ENCODE measurements at regions not wholly inside any gene's neighbourhood (a gene's known extent, or its start where the extent isn't known, plus 50 kb on each side); places are given as distances from the start of the nearest gene placed in this dataset.

DNA sequence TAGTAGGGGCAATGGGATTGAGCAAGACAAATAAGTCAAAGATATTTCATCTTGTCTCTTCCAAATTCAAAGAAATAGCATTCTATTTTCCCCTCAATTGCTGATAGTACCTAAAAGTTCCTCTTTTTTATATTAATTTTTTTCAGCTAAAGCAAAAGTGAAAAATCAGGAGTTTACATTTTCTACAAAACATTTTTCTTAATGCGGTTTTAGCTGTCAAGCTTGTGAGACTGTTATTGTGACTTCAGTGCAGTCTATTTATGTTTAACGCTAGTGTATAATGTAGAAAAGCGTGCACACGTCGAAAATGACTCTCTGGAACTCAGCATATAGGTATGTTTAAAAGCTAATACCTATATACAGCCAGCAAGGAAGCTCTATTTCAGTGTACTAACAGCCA is 119.8 kb downstream of the BTBD3 start:
- intact Hi-C loops (cut with DNase I): no loop called here
- no peak for DNase-seq
- H3K36me3 ChIP-seq: no peaks in the 10 kb centered on the region
- no peak overlapping the region for H3K27ac ChIP-seq
- H3K9me3 ChIP-seq: no peaks in the 10 kb centered on the region
- no peaks in the 10 kb centered on the region for H3K27me3 ChIP-seq
- no peaks in the 10 kb centered on the region for H3K4me1 ChIP-seq
- TF ChIP-seq POLR2A (IDR thresholded peaks at IDR 0.05): no peak
- TF ChIP-seq, protein P1, sequence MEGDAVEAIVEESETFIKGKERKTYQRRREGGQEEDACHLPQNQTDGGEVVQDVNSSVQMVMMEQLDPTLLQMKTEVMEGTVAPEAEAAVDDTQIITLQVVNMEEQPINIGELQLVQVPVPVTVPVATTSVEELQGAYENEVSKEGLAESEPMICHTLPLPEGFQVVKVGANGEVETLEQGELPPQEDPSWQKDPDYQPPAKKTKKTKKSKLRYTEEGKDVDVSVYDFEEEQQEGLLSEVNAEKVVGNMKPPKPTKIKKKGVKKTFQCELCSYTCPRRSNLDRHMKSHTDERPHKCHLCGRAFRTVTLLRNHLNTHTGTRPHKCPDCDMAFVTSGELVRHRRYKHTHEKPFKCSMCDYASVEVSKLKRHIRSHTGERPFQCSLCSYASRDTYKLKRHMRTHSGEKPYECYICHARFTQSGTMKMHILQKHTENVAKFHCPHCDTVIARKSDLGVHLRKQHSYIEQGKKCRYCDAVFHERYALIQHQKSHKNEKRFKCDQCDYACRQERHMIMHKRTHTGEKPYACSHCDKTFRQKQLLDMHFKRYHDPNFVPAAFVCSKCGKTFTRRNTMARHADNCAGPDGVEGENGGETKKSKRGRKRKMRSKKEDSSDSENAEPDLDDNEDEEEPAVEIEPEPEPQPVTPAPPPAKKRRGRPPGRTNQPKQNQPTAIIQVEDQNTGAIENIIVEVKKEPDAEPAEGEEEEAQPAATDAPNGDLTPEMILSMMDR (IDR thresholded peaks at IDR 0.05): no peak
- WGBS, 2 donors: 85 to 88% methylated on average over 5 of the region's 5 CpGs
- no peak overlapping the region for H3K4me3 ChIP-seq (replicated peaks in 1 of 3)

DNA sequence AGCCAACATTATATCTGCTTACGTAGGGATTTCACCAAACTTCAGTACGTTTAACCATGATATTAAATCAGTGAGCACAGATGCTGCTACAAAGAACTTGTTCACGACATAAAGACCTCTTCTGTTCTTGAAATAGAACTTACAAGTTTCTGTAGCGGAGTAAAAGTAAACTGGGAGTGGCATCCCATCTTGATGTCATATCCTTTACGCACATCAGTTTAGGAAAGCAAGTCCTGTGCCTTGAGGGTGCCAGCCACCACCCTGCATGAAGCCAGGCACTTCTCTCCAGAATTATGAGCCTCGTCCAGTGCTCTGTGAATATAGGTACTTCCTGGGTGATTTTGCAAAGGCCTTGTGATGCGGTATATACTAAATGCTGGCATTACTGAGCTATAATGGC is 122.6 kb downstream of the BTBD3 start:
- H3K9me3 ChIP-seq: no peaks in the 10 kb centered on the region
- TF ChIP-seq, protein P1 (IDR thresholded peaks at IDR 0.05): no peak
- TF ChIP-seq POLR2A (IDR thresholded peaks at IDR 0.05): no peak
- H3K4me3 ChIP-seq (replicated peaks in 1 of 3): no peak overlapping the region
- H3K27ac ChIP-seq: no peak overlapping the region
- H3K36me3 ChIP-seq: no peaks in the 10 kb centered on the region
- H3K4me1 ChIP-seq: no peaks in the 10 kb centered on the region
- DNase-seq: no peak
- no peaks in the 10 kb centered on the region for H3K27me3 ChIP-seq
- WGBS, 2 donors: 89 to 95% methylated on average over 7 of the region's 7 CpGs
- intact Hi-C loops (cut with DNase I): no loop called here

DNA sequence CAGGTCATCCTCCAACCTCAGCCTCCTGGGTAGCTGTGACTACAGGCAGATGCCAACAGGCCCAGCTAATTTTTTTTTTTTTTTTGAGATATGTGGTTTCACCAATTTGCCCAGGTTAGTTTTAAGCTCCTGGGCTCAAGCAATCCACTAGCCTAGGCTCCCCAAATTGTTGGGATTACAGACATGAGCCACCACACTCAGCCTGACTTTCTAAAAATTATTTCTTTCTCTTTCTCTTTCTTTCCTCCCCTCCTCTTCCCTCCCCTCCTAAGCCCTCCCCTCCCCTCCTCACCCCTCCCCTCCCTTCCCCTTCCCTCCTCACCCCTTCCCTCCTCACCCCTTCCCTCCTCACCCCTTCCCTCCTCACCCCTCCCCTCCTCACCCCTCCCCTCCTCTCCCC is 127.3 kb downstream of the BTBD3 start:
- Histone ChIP-seq H3K4me3 (replicated peaks in 1 of 3) (no peak overlapping the region), H3K36me3 (no peaks in the 10 kb centered on the region), H3K4me1 (no peaks in the 10 kb centered on the region), H3K27ac (no peak overlapping the region), H3K27me3 (no peaks in the 10 kb centered on the region), H3K9me3 (no peaks in the 10 kb centered on the region)
- intact Hi-C loops (cut with DNase I): no loop called here
- DNase-seq: no peak
- TF ChIP-seq, protein P1 (IDR thresholded peaks at IDR 0.05): no peak
- no peak for TF ChIP-seq POLR2A (IDR thresholded peaks at IDR 0.05)

DNA sequence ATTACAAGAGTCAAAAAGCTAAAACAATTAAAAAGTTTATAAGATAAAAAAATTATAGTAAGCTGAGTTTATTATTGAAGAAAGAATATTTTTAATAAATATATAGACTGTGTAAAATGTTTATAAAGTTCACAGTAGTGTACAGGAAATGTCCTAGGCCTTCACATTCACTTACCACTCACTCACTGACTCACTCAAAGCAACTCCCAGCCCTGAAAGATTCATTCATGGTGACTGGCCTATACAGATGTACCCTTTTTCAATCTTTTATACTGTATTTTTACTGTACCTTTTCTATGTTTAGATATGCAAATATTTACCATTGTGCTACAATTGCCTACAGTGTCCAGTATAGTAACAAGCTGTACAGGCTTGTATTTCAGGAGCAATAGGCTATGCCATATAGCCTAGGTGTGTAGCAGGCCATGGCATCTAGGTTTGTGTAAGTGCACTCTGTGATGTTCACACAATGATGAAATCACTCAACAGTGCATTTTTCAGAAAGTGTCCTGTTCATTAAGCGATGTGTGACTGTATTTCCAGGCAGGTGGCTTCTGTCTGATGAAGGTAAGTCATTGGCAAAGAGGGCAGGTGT is 130.2 kb downstream of the BTBD3 start:
- Histone ChIP-seq H3K4me1 (no peaks in the 10 kb centered on the region), H3K36me3 (no peaks in the 10 kb centered on the region), H3K4me3 (replicated peaks in 1 of 3) (no peak overlapping the region), H3K27me3 (no peaks in the 10 kb centered on the region), H3K9me3 (no peaks in the 10 kb centered on the region), H3K27ac (no peak overlapping the region)
- intact Hi-C loops (cut with DNase I): no loop called here
- no peak for DNase-seq
- 83 to 100% methylated on average over 1 of the region's 1 CpG for WGBS, 2 donors
- no peak for TF ChIP-seq POLR2A (IDR thresholded peaks at IDR 0.05)
- TF ChIP-seq, protein P1 (IDR thresholded peaks at IDR 0.05): no peak

DNA sequence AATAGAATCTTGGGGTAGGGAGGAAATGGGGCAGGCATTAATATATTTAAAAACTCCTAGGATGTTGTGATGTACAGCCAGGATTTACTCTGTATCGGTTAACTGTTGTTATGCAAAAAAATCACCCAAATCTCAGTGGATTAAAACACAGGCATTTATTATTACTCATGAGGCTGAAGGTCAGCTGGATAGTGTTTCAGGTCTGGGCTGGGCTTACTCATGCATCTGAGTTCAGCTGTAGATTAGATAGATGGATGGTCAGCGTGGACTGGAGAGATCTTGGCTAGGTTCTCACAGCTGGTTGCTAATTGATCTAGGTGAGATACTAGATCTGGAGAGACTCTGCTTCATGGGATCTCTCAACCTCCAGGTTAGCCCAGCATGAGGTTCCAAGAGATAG is 131.4 kb downstream of the BTBD3 start:
- H3K4me3 ChIP-seq (replicated peaks in 1 of 3): no peak overlapping the region
- no peak overlapping the region for H3K27ac ChIP-seq
- TF ChIP-seq, protein P1 (IDR thresholded peaks at IDR 0.05): no peak
- no peak for TF ChIP-seq POLR2A (IDR thresholded peaks at IDR 0.05)
- no peaks in the 10 kb centered on the region for H3K36me3 ChIP-seq
- intact Hi-C loops (cut with DNase I): no loop called here
- no peaks in the 10 kb centered on the region for H3K27me3 ChIP-seq
- no peaks in the 10 kb centered on the region for H3K9me3 ChIP-seq
- 89 to 93% methylated on average over 2 of the region's 2 CpGs for WGBS, 2 donors
- DNase-seq: no peak
- no peaks in the 10 kb centered on the region for H3K4me1 ChIP-seq
